GM23338 (cell line): ENCODE measurements at regions not wholly inside any gene's neighbourhood (a gene's known extent, or its start where the extent isn't known, plus 50 kb on each side); places are given as distances from the start of the nearest gene placed in this dataset.

Source experiments
- ATAC-seq: fragments of 200-7000 bp; cut with Tn5 transposase; 3 replicates; pipeline ENCODE4 v1.9.1; 2020
- DNase-seq: peaks from one replicate; pipeline ENCODE4 v3.0.0-alpha.2; 2015; ENCODE audit warnings: low spot score
- H2AFZ ChIP-seq: fragments of 200-600 bp; sonication (generic); 2 replicates; pipeline ENCODE4 v1.8.0; 2016; ENCODE audit warnings: antibody characterized with exemption, mild to moderate bottlenecking, moderate library complexity
- H3F3A ChIP-seq: fragments of 200-600 bp; sonication (generic); replicated peaks from 2 replicates; pipeline ENCODE4 v1.8.0; 2017; ENCODE audit warnings: antibody characterized with exemption, mixed run types, low read depth
- H3K27ac ChIP-seq: fragments of 200-600 bp; sonication (generic); 2 replicates; pipeline ENCODE4 v1.6.1; 2016; ENCODE audit warnings: low read depth
- H3K27me3 ChIP-seq: fragments of 200-600 bp; sonication (generic); 2 replicates; pipeline ENCODE4 v1.8.0; 2016; ENCODE audit warnings: mild to moderate bottlenecking, mixed run types, moderate library complexity; ENCODE audit not compliant: insufficient read depth
- H3K36me3 ChIP-seq: fragments of 200-600 bp; sonication (generic); 2 replicates; pipeline ENCODE4 v1.8.0; 2016; ENCODE audit warnings: mild to moderate bottlenecking; ENCODE audit not compliant: insufficient read depth
- H3K4me1 ChIP-seq: fragments of 200-600 bp; sonication (generic); 2 replicates; pipeline ENCODE4 v1.8.0; 2016; ENCODE audit warnings: mild to moderate bottlenecking, moderate library complexity; ENCODE audit not compliant: insufficient read depth
- H3K4me2 ChIP-seq: fragments of 200-600 bp; sonication (generic); 2 replicates; pipeline ENCODE4 v1.7.1; 2017; ENCODE audit warnings: mixed run types
- H3K4me3 ChIP-seq: fragments of 200-600 bp; sonication (generic); 2 replicates; pipeline ENCODE4 v1.6.1; 2016; ENCODE audit warnings: mixed run types
- H3K79me2 ChIP-seq: fragments of 200-600 bp; sonication (generic); replicated peaks from 2 replicates; pipeline ENCODE4 v1.8.0; 2017; ENCODE audit warnings: mild to moderate bottlenecking; ENCODE audit not compliant: insufficient read depth
- H3K9me2 ChIP-seq: fragments of 200-600 bp; sonication (generic); 2 replicates; pipeline ENCODE4 v1.8.0; 2017; ENCODE audit not compliant: insufficient read depth
- H4K20me1 ChIP-seq: fragments of 200-600 bp; sonication (generic); replicated peaks from 2 replicates; pipeline ENCODE4 v1.8.0; 2017; ENCODE audit warnings: mild to moderate bottlenecking; ENCODE audit not compliant: insufficient read depth
- H3K27ac Mint-ChIP-seq: 2 replicates; pipeline ENCODE4 v1.8.0; 2020; ENCODE audit warnings: inconsistent platforms, mild to moderate bottlenecking, moderate library complexity, mixed read lengths
- H3K27me3 Mint-ChIP-seq: 3 replicates; pipeline ENCODE4 v1.8.0; 2022; ENCODE audit warnings: low read depth, mild to moderate bottlenecking, moderate library complexity, mixed read lengths, inconsistent platforms; ENCODE audit not compliant: insufficient read depth, poor library complexity
- H3K36me3 Mint-ChIP-seq: 3 replicates; pipeline ENCODE4 v1.8.0; 2021; ENCODE audit warnings: low read depth, mild to moderate bottlenecking, inconsistent platforms, moderate library complexity, mixed read lengths
- H3K4me1 Mint-ChIP-seq: 3 replicates; pipeline ENCODE4 v1.8.0; 2020; ENCODE audit warnings: mild to moderate bottlenecking, inconsistent platforms, mixed read lengths
- H3K4me3 Mint-ChIP-seq: 3 replicates; pipeline ENCODE4 v1.8.0; 2021; ENCODE audit warnings: moderate library complexity, mild to moderate bottlenecking, inconsistent platforms, mixed read lengths
- H3K9me3 Mint-ChIP-seq: 3 replicates; pipeline ENCODE4 v1.8.0; 2020; ENCODE audit warnings: moderate library complexity, mild to moderate bottlenecking, inconsistent platforms, mixed read lengths
- CREB1 ChIP-seq: fragments of 250-450 bp; sonication (Bioruptor Pico); IDR thresholded peaks from 2 replicates; pipeline ENCODE4 v1.5.0; 2020; ENCODE audit warnings: low read depth, mild to moderate bottlenecking, moderate library complexity
- EZH2 ChIP-seq: fragments of 200-600 bp; sonication (generic); IDR thresholded peaks from one replicate; pipeline ENCODE4 v1.8.0; 2017; ENCODE audit warnings: antibody characterized with exemption, mild to moderate bottlenecking, low read depth; ENCODE audit not compliant: unreplicated experiment
- EZH2phosphoT487 ChIP-seq: fragments of 200-600 bp; sonication (generic); IDR thresholded peaks from one replicate; pipeline ENCODE4 v1.8.1; 2018; ENCODE audit warnings: antibody characterized with exemption; ENCODE audit not compliant: unreplicated experiment
- JUNB ChIP-seq: IDR thresholded peaks from one replicate; pipeline ENCODE4 v1.6.1; 2016; ENCODE audit warnings: antibody characterized with exemption; ENCODE audit not compliant: unreplicated experiment
- NANOG ChIP-seq: IDR thresholded peaks from 2 replicates; pipeline ENCODE4 v1.6.1; 2016; ENCODE audit warnings: antibody characterized with exemption, borderline replicate concordance
- POLR2AphosphoS5 ChIP-seq: IDR thresholded peaks from 2 replicates; pipeline ENCODE4 v1.6.1; 2016; ENCODE audit warnings: antibody characterized with exemption, low read depth
- STAT1 ChIP-seq: IDR thresholded peaks from one replicate; pipeline ENCODE4 v1.6.1; 2016; ENCODE audit warnings: antibody characterized with exemption; ENCODE audit not compliant: unreplicated experiment
- ZNF114 ChIP-seq: fragments of 250-450 bp; sonication (Bioruptor Pico); IDR thresholded peaks from 2 replicates; pipeline ENCODE4 v1.5.0; 2020; ENCODE audit warnings: mild to moderate bottlenecking, moderate library complexity
- ZNF331 ChIP-seq: fragments of 250-450 bp; sonication (Bioruptor Pico); IDR thresholded peaks from 2 replicates; pipeline ENCODE4 v1.5.0; 2020; ENCODE audit warnings: low read depth, mild to moderate bottlenecking, moderate library complexity
- TF ChIP-seq, protein P1 (sequence below): IDR thresholded peaks from one replicate; pipeline ENCODE4 v1.6.1; 2018; ENCODE audit warnings: antibody characterized with exemption; ENCODE audit not compliant: unreplicated experiment
- TF ChIP-seq, protein P2 (sequence below), 2 experiments: fragments of 200-600 bp in 1 of 2; sonication (generic) in 1 of 2; conservative IDR thresholded peaks; 2 replicates each; pipeline versions ENCODE4 v1.5.1 to v1.6.1; 2016 to 2017; ENCODE audit warnings: antibody characterized with exemption in 2 of 2, low read depth in 2 of 2, mild to moderate bottlenecking in 2 of 2, moderate library complexity in 1 of 2
- TF ChIP-seq, protein P3 (sequence below): IDR thresholded peaks from 2 replicates; pipeline ENCODE4 v1.6.1; 2016; ENCODE audit warnings: antibody characterized with exemption
- TF ChIP-seq, protein P4 (sequence below): fragments of 250-450 bp; sonication (Bioruptor Pico); IDR thresholded peaks from 2 replicates; pipeline ENCODE4 v1.5.0; 2020; ENCODE audit warnings: mild to moderate bottlenecking, moderate library complexity

DNA sequence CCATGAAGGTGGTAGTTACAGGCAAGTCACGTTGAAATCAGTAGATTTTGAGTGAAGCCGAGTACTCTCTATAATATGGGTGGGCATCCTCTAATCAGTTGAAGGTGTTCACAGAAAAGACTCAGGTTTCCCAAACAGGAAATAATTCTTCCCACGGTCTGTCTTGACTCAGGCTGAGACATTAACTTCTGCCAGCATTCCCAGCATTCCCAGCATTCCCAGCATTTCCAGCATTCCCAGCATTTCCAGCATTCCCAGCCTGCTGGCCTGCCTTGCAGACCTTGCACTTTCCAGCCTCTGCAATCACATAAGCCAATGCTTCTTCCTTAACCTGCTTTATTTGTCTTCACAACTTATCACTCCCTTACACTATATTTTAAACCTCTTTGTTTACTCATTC lies 542.3 kb upstream of the ROBO2 start:
- peak overlapping the region; percentile 77 for H3K27ac ChIP-seq
- H3K4me1 ChIP-seq: no peaks in the 10 kb centered on the region
- H3F3A ChIP-seq: no peaks in the 10 kb centered on the region
- H4K20me1 ChIP-seq: no peaks in the 10 kb centered on the region
- H3K9me2 ChIP-seq: no peaks in the 10 kb centered on the region
- H3K4me3 ChIP-seq: no peak overlapping the region
- no peak overlapping the region for H3K4me2 ChIP-seq
- ATAC-seq: peak; percentile 83
- H2AFZ ChIP-seq: no peak overlapping the region
- no peak for TF ChIP-seq EZH2phosphoT487
- TF ChIP-seq, protein P1, sequence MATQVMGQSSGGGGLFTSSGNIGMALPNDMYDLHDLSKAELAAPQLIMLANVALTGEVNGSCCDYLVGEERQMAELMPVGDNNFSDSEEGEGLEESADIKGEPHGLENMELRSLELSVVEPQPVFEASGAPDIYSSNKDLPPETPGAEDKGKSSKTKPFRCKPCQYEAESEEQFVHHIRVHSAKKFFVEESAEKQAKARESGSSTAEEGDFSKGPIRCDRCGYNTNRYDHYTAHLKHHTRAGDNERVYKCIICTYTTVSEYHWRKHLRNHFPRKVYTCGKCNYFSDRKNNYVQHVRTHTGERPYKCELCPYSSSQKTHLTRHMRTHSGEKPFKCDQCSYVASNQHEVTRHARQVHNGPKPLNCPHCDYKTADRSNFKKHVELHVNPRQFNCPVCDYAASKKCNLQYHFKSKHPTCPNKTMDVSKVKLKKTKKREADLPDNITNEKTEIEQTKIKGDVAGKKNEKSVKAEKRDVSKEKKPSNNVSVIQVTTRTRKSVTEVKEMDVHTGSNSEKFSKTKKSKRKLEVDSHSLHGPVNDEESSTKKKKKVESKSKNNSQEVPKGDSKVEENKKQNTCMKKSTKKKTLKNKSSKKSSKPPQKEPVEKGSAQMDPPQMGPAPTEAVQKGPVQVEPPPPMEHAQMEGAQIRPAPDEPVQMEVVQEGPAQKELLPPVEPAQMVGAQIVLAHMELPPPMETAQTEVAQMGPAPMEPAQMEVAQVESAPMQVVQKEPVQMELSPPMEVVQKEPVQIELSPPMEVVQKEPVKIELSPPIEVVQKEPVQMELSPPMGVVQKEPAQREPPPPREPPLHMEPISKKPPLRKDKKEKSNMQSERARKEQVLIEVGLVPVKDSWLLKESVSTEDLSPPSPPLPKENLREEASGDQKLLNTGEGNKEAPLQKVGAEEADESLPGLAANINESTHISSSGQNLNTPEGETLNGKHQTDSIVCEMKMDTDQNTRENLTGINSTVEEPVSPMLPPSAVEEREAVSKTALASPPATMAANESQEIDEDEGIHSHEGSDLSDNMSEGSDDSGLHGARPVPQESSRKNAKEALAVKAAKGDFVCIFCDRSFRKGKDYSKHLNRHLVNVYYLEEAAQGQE: peak; percentile 35
- TF ChIP-seq JUNB: no peak
- TF ChIP-seq ZNF114 (CRISPR knock-in tag): no peak
- TF ChIP-seq NANOG: peak; percentile 87
- TF ChIP-seq ZNF331 (CRISPR knock-in tag): no peak
- TF ChIP-seq, protein P2, sequence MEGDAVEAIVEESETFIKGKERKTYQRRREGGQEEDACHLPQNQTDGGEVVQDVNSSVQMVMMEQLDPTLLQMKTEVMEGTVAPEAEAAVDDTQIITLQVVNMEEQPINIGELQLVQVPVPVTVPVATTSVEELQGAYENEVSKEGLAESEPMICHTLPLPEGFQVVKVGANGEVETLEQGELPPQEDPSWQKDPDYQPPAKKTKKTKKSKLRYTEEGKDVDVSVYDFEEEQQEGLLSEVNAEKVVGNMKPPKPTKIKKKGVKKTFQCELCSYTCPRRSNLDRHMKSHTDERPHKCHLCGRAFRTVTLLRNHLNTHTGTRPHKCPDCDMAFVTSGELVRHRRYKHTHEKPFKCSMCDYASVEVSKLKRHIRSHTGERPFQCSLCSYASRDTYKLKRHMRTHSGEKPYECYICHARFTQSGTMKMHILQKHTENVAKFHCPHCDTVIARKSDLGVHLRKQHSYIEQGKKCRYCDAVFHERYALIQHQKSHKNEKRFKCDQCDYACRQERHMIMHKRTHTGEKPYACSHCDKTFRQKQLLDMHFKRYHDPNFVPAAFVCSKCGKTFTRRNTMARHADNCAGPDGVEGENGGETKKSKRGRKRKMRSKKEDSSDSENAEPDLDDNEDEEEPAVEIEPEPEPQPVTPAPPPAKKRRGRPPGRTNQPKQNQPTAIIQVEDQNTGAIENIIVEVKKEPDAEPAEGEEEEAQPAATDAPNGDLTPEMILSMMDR (conservative IDR thresholded peaks at IDR 0.05; ENCODE audit: low read depth in 2 of 2): no peak
- no peak for TF ChIP-seq CREB1 (CRISPR knock-in tag)
- TF ChIP-seq, protein P3, sequence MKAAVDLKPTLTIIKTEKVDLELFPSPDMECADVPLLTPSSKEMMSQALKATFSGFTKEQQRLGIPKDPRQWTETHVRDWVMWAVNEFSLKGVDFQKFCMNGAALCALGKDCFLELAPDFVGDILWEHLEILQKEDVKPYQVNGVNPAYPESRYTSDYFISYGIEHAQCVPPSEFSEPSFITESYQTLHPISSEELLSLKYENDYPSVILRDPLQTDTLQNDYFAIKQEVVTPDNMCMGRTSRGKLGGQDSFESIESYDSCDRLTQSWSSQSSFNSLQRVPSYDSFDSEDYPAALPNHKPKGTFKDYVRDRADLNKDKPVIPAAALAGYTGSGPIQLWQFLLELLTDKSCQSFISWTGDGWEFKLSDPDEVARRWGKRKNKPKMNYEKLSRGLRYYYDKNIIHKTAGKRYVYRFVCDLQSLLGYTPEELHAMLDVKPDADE: peak; percentile 76; the same call in 1 of the 2 replicates
- no peak for TF ChIP-seq STAT1
- TF ChIP-seq, protein P4, sequence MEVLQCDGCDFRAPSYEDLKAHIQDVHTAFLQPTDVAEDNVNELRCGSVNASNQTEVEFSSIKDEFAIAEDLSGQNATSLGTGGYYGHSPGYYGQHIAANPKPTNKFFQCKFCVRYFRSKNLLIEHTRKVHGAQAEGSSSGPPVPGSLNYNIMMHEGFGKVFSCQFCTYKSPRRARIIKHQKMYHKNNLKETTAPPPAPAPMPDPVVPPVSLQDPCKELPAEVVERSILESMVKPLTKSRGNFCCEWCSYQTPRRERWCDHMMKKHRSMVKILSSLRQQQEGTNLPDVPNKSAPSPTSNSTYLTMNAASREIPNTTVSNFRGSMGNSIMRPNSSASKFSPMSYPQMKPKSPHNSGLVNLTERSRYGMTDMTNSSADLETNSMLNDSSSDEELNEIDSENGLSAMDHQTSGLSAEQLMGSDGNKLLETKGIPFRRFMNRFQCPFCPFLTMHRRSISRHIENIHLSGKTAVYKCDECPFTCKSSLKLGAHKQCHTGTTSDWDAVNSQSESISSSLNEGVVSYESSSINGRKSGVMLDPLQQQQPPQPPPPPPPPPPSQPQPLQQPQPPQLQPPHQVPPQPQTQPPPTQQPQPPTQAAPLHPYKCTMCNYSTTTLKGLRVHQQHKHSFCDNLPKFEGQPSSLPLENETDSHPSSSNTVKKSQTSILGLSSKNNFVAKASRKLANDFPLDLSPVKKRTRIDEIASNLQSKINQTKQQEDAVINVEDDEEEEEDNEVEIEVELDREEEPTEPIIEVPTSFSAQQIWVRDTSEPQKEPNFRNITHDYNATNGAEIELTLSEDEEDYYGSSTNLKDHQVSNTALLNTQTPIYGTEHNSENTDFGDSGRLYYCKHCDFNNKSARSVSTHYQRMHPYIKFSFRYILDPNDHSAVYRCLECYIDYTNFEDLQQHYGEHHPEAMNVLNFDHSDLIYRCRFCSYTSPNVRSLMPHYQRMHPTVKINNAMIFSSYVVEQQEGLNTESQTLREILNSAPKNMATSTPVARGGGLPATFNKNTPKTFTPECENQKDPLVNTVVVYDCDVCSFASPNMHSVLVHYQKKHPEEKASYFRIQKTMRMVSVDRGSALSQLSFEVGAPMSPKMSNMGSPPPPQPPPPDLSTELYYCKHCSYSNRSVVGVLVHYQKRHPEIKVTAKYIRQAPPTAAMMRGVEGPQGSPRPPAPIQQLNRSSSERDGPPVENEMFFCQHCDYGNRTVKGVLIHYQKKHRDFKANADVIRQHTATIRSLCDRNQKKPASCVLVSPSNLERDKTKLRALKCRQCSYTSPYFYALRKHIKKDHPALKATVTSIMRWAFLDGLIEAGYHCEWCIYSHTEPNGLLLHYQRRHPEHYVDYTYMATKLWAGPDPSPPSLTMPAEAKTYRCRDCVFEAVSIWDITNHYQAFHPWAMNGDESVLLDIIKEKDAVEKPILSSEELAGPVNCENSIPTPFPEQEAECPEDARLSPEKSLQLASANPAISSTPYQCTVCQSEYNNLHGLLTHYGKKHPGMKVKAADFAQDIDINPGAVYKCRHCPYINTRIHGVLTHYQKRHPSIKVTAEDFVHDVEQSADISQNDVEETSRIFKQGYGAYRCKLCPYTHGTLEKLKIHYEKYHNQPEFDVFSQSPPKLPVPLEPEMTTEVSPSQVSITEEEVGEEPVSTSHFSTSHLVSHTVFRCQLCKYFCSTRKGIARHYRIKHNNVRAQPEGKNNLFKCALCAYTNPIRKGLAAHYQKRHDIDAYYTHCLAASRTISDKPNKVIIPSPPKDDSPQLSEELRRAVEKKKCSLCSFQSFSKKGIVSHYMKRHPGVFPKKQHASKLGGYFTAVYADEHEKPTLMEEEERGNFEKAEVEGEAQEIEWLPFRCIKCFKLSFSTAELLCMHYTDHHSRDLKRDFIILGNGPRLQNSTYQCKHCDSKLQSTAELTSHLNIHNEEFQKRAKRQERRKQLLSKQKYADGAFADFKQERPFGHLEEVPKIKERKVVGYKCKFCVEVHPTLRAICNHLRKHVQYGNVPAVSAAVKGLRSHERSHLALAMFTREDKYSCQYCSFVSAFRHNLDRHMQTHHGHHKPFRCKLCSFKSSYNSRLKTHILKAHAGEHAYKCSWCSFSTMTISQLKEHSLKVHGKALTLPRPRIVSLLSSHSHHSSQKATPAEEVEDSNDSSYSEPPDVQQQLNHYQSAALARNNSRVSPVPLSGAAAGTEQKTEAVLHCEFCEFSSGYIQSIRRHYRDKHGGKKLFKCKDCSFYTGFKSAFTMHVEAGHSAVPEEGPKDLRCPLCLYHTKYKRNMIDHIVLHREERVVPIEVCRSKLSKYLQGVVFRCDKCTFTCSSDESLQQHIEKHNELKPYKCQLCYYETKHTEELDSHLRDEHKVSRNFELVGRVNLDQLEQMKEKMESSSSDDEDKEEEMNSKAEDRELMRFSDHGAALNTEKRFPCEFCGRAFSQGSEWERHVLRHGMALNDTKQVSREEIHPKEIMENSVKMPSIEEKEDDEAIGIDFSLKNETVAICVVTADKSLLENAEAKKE (CRISPR knock-in tag): no peak
- TF ChIP-seq POLR2AphosphoS5: peak; percentile 80
- TF ChIP-seq EZH2: no peak
- no peak overlapping the region for H3K4me3 Mint-ChIP-seq
- H3K4me1 Mint-ChIP-seq: peaks cover 12% of the 10 kb centered on the region
- H3K27me3 ChIP-seq: no peaks in the 10 kb centered on the region
- H3K79me2 ChIP-seq: no peaks in the 10 kb centered on the region
- H3K27me3 Mint-ChIP-seq: peaks cover 9% of the 10 kb centered on the region
- peak; percentile 96 for DNase-seq
- H3K9me3 Mint-ChIP-seq: peaks cover 11% of the 10 kb centered on the region
- H3K27ac Mint-ChIP-seq: peak overlapping the region; percentile 46
- peaks cover 8% of the 10 kb centered on the region; the same call in 2 of the 3 replicates for H3K36me3 Mint-ChIP-seq
- H3K36me3 ChIP-seq: no peaks in the 10 kb centered on the region
